IMR-90 (cell line): ENCODE measurements at regions not wholly inside any gene's neighbourhood (a gene's known extent, or its start where the extent isn't known, plus 50 kb on each side); places are given as distances from the start of the nearest gene placed in this dataset.

ENCODE experiments used
- CEBPB ChIP-seq: IDR thresholded peaks from 2 replicates; pipeline ENCODE4 v1.6.1; 2012; ENCODE audit warnings: low read depth, low read length, improper control_type of control experiment
- MAFK ChIP-seq: IDR thresholded peaks from 2 replicates; pipeline ENCODE4 v1.6.1; 2012; ENCODE audit warnings: low read depth, low read length, improper control_type of control experiment
- POLR2A ChIP-seq: IDR thresholded peaks from 2 replicates; pipeline ENCODE4 v1.6.1; 2012; ENCODE audit warnings: mild to moderate bottlenecking, low read depth, low read length
- TF ChIP-seq, protein P1 (sequence below): conservative IDR thresholded peaks from 2 replicates; pipeline ENCODE4 v1.5.1; 2012; ENCODE audit warnings: mild to moderate bottlenecking, low read depth, low read length, improper control_type of control experiment
- TF ChIP-seq, protein P2 (sequence below): fragments of 150-350 bp; IDR thresholded peaks from 2 replicates; pipeline ENCODE4 v1.6.1; 2017; ENCODE audit warnings: mild to moderate bottlenecking, antibody characterized with exemption, low read length, low read depth

DNA sequence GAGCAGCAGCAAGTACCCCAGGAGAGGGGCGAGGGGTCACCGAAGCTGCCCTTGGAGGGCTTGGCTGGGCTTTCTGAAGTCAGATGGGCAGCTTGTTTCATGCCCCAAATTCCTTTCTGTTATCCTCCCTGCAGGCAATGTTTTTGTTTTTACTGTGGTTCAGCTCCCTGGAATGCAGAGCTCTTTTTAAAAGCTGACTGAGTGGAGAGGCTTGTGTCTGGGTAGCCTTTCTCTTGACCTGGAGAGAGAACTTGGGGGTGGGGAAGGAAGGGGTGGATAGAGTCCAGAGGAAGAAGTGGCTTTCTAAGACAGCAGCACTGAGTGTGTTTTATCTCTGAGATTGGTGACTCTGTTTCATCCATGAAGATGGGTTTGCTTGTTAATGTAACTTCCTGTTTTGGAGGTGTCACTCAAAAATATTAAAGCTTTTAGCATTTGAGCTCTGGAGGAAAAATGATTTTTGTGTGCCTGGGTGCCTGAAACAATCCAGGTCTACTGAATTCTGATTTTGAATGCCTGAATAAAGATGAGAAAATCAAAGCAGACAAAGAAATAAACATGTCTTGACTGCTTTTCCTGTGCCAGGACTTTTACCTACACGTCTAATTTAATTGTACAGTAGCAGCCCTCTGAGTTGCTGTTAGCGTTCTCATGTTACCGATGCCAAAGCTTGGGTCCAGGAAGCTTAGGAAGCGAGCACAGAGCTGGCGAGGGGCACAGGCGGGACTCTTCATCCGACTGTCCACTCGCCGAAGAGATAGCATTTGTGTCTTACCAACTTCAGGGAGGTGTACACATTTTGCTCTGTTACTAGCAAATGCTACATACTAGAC, 78.2 kb upstream of the EEF1E1 start:
- TF ChIP-seq, protein P1, sequence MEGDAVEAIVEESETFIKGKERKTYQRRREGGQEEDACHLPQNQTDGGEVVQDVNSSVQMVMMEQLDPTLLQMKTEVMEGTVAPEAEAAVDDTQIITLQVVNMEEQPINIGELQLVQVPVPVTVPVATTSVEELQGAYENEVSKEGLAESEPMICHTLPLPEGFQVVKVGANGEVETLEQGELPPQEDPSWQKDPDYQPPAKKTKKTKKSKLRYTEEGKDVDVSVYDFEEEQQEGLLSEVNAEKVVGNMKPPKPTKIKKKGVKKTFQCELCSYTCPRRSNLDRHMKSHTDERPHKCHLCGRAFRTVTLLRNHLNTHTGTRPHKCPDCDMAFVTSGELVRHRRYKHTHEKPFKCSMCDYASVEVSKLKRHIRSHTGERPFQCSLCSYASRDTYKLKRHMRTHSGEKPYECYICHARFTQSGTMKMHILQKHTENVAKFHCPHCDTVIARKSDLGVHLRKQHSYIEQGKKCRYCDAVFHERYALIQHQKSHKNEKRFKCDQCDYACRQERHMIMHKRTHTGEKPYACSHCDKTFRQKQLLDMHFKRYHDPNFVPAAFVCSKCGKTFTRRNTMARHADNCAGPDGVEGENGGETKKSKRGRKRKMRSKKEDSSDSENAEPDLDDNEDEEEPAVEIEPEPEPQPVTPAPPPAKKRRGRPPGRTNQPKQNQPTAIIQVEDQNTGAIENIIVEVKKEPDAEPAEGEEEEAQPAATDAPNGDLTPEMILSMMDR, result no peak
- TF ChIP-seq POLR2A, result no peak
- TF ChIP-seq CEBPB, result no peak
- TF ChIP-seq MAFK, result no peak
- TF ChIP-seq, protein P2, sequence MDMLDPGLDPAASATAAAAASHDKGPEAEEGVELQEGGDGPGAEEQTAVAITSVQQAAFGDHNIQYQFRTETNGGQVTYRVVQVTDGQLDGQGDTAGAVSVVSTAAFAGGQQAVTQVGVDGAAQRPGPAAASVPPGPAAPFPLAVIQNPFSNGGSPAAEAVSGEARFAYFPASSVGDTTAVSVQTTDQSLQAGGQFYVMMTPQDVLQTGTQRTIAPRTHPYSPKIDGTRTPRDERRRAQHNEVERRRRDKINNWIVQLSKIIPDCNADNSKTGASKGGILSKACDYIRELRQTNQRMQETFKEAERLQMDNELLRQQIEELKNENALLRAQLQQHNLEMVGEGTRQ, result no peak
